Lower leg skin (tissue), 3 donors: ENCODE measurements at regions not wholly inside any gene's neighbourhood (a gene's known extent, or its start where the extent isn't known, plus 50 kb on each side); places are given as distances from the start of the nearest gene placed in this dataset.

ENCODE experiments used
- CTCF ChIP-seq, 3 donors: fragments of 450-650 bp; IDR thresholded peaks; one replicate each; pipeline ENCODE4 v1.5.1; 2016; ENCODE audit warnings: antibody characterized with exemption in 3 of 3, mild to moderate bottlenecking in 3 of 3, moderate library complexity in 2 of 3
- POLR2A ChIP-seq, 2 donors: fragments of 450-650 bp; IDR thresholded peaks; one replicate each; pipeline ENCODE4 v1.6.1; 2016 to 2017; ENCODE audit warnings: antibody characterized with exemption in 2 of 2, mild to moderate bottlenecking in 1 of 2, moderate library complexity in 1 of 2

DNA sequence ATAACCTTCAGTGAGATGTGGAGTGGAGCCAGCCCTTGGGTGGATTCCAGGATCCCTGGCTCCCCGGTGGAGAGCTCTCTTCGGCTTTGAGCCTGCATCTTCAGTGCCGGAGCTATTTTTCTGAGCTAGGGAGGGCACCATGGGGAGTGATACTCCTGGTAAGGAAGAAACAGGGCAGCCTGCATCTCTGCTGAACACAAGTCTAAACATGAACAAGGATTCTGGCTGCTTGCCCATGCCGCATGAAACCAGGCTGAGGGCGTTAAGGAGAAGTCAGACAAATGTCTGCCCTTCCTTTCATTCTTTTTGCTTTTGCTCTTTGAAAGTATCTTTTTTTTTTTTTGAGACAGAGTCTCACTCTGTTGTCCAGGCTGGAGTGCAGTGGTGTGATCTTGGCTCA, 60.4 kb downstream of the EVX1 start:
- no peak for TF ChIP-seq CTCF (IDR thresholded peaks at IDR 0.05)
- TF ChIP-seq POLR2A (IDR thresholded peaks at IDR 0.05) = no peak
